ENCODE measurements at regions not wholly inside any gene's neighbourhood (a gene's known extent, or its start where the extent isn't known, plus 50 kb on each side); places are given as distances from the start of the nearest gene placed in this dataset.

DNA sequence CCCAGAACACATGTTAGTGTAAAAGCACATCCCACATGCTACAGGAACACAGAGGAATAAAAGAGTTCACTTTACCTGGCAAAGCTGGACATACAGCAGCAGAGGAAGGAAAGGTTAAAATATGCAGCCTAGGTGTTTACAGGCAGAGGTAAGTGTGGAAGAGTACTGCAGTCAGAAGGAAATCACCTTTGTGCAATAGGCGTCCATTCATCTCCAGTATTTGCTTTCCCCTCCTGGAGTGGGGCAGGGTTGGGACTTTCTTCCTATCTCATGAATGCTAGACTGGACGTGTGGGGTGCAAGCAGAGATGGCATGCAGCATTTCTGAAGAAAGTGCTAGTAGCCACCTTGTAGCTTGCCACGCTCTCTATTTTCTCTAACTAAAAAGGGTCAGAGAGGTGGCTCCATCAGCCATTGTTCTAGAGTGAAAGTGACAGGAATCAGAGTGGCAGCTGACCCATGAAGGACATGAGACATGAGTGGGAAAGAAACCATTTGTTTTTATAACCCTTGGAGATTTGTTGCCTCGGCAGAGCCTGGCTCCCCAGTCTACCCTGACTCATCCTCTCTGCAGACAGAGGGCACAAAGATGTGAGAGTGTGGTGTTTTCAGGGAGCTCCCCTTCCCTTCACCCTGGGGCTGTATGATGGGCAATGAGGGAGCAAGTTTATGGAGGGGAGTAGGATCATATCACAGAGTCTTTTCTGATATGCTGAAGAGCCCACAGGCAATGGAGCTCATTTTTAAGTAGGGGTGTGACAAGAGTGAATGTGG lies 101.2 kb upstream of the SEC61G start:
- TF ChIP-seq CTCF (conservative IDR thresholded peaks at IDR 0.05 in 1 of 2, IDR thresholded peaks at IDR 0.05 in 1 of 2; ENCODE audit: low read depth in 1 of 2, low read length in 2 of 2) (no peak), EZH2 (IDR thresholded peaks at IDR 0.05; ENCODE audit: low read length, missing control alignments) (no peak)

Data from fibroblast of lung (primary cell).